Heart right ventricle (tissue), 16 donors: ENCODE measurements at regions not wholly inside any gene's neighbourhood (a gene's known extent, or its start where the extent isn't known, plus 50 kb on each side); places are given as distances from the start of the nearest gene placed in this dataset.
"Not testable (repeated sequence)": the region's sequence is repeated elsewhere in the genome, so short reads cannot be mapped to it uniquely, and the experiment has no call there.

Experiments
- ATAC-seq, 8 donors: fragments of 200-7000 bp; cut with Tn5 transposase; one replicate each; pipeline ENCODE4 v1.9.1; 2020; ENCODE audit warnings: mild to moderate bottlenecking in 8 of 8, moderate library complexity in 8 of 8, moderate number of reproducible peaks in 1 of 8
- DNase-seq, 2 donors: peaks; one replicate each; pipeline ENCODE4 v3.0.0-alpha.2; 2020
- H3K27ac ChIP-seq, 10 donors: fragments of 200-600 bp; sonication (generic) in 2 of 10; one replicate each; pipeline versions ENCODE4 v1.5.0 to v1.8.0; 2020 to 2022; ENCODE audit warnings: mild to moderate bottlenecking in 3 of 10
- H3K27me3 ChIP-seq, 7 donors: fragments of 200-600 bp; one replicate each; pipeline ENCODE4 v1.8.0; 2021 to 2022; ENCODE audit warnings: mild to moderate bottlenecking in 2 of 7
- H3K36me3 ChIP-seq, 9 donors: fragments of 200-600 bp; sonication (generic) in 1 of 9; one replicate each; pipeline versions ENCODE4 v1.5.0 to v1.8.0; 2020 to 2022; ENCODE audit warnings: mild to moderate bottlenecking in 2 of 9
- H3K4me1 ChIP-seq, 9 donors: fragments of 200-600 bp; sonication (generic) in 1 of 9; one replicate each; pipeline versions ENCODE4 v1.5.0 to v1.8.0; 2020 to 2022; ENCODE audit warnings: mild to moderate bottlenecking in 4 of 9
- H3K4me3 ChIP-seq, 10 donors: fragments of 200-600 bp; sonication (generic) in 2 of 10; one replicate each; pipeline versions ENCODE4 v1.5.0 to v1.8.0; 2020 to 2022; ENCODE audit warnings: mild to moderate bottlenecking in 7 of 10, moderate library complexity in 2 of 10
- H3K9me3 ChIP-seq, 11 donors: fragments of 200-600 bp in 10 of 11; sonication (generic) in 2 of 11; one replicate each; pipeline versions ENCODE4 v1.5.0 to v1.8.0; 2013 to 2022; ENCODE audit warnings: mild to moderate bottlenecking in 2 of 11, control low read depth in 1 of 11, moderate library complexity in 1 of 11
- CTCF ChIP-seq, 9 donors: fragments of 200-600 bp; sonication (generic) in 2 of 9; IDR thresholded peaks; one replicate each; pipeline versions ENCODE4 v1.5.0 to v1.8.0; 2021 to 2022; ENCODE audit warnings: antibody characterized with exemption in 9 of 9, mild to moderate bottlenecking in 5 of 9, moderate library complexity in 1 of 9
- WGBS, 2 donors: extraction: QIAGEN DNeasy Blood & Tissue Kit; methylation state at CpG; one replicate each; pipeline ENCODE4 v1.1.7; 2013; ENCODE audit warnings: inconsistent platforms in 1 of 2; 5-methylcytosine and 5-hydroxymethylcytosine counted together
- intact Hi-C, 10 donors: fragments of 100-400 bp; cut with DNase I; formaldehyde crosslinking; loops; one replicate each; pipeline versions ENCODE4 v1.11.1 to v1.14.2; 2022
- donor health status: Arrhythmogenic right ventricular cardiomyopathy.
- donor health status: ischemic (EF 13 %, LVEDD 7.1; RV severe dilation, severe dysfunction).
- donor health status: healthy with polysubstance abuse.
- donor health status: DM: no; HTN: yes; CAD: no.
- donor health status: DM: no; HTN: no; CAD: no.
- donor health status: ischemic (EF 25% LVEDD 6.9; RV normal size, moderate dysfunction).
- donor health status: ischemic (EF 25% LVEDD 5.7; RV mildly dilated, moderate dysfunction).
- donor health status: healthy.
- donor health status: DM: yes; HTN: yes; CAD: no.
- donor health status: Ischemic cardiomyopathy.
- donor health status: ischemic (EF 35%, LVEDD 5.7; RV mildly dilated, moderate dysfunction).
- donor health status: nonischemic (EF 11% LVEDD 7.7; RV severe dilation, severe dysfunction).
- donor health status: DM: yes; HTN: yes; CAD: no.
- donor health status: PGD.
- donor health status: ischemic (EF 29% LVEDD 5.4; RV normal size, mild dysfunction).
- donor health status: nonischemic (EF 23%, LVEDD 6.1; RV moderate dilation, normal function).

DNA sequence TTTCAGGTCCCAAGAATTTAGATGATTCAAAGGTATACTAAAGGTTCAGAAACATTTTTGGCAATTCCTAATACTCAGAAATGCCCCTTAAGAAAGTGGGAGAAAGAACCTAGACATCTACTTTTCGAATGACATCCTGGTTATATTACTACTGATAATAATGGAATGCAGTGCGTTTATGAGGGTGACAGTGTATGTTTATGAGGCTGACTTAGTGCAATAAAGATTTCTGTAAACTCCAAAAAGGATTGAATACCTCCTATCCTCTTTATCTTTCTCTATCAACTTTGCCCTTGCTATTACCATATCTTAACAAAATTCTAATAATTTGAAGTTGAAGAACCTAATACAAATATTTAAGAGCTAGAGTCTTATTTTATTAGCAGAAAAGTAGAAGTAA, 348.9 kb upstream of the EPHA6 start:
- WGBS, 2 donors: 53 to 56% methylated on average over 2 of the region's 2 CpGs
- Histone ChIP-seq H3K4me1 (no peaks in the 10 kb centered on the region), H3K27me3 (no peaks in the 10 kb centered on the region), H3K4me3 (no peak overlapping the region), H3K9me3 (no peaks in the 10 kb centered on the region), H3K36me3 (no peaks in the 10 kb centered on the region), H3K27ac (no peak overlapping the region)
- intact Hi-C loops: no loop called here
- no peak for ATAC-seq
- no peak for DNase-seq
- no peak for TF ChIP-seq CTCF (IDR thresholded peaks at IDR 0.05)

DNA sequence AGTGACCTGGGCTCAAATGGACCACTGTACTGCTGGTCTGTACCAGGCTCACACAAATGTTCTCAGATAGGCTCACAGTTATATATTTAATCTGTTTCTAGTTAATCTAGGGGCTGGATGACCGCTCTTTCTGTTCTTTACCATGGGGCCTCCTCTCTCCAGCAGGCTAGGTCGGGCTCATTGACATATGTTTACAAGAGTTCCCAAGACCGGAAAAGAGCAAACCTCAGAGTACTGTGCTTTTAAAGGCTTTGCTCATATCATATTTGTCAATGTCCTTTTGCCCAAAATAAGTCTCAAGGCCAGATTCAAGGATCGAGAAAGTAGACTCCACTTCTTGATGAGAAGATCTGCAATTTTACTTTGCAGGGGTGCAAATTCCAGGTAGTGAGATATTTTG, 348.0 kb upstream of the EPHA6 start:
- Histone ChIP-seq H3K4me1 (no peaks in the 10 kb centered on the region), H3K27me3 (no peaks in the 10 kb centered on the region), H3K4me3 (no peak overlapping the region), H3K27ac (no peak overlapping the region), H3K36me3 (no peaks in the 10 kb centered on the region), H3K9me3 (no peaks in the 10 kb centered on the region)
- intact Hi-C loops: no loop called here
- DNase-seq (no peak), ATAC-seq (no peak)
- 74 to 76% methylated on average over 4 of the region's 4 CpGs for WGBS, 2 donors
- no peak for TF ChIP-seq CTCF (IDR thresholded peaks at IDR 0.05)

DNA sequence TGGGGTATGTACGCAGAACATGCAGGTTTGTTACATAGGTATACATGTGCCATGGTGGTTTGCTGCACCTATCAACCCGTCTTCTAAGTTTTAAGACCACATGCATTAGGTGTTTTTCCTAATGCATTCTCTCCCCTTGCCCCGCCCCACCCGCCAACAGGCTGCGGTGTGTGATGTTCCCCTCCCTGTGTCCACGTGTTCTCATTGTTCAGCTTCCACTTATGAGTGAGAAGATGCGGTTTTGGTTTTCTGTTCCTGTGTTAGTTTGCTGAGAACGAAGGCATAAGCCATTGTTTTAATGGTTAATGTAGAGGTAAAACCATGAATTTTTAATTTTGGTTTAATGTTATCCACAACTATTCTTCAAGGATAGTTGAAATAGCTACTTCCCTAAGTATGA, 346.8 kb upstream of the EPHA6 start:
- ATAC-seq (no peak), DNase-seq (no peak)
- 85 to 87% methylated on average over 8 of the region's 8 CpGs for WGBS, 2 donors
- Histone ChIP-seq H3K27ac (no peak overlapping the region), H3K9me3 (no peaks in the 10 kb centered on the region), H3K27me3 (no peaks in the 10 kb centered on the region), H3K4me1 (no peaks in the 10 kb centered on the region), H3K36me3 (no peaks in the 10 kb centered on the region), H3K4me3 (no peak overlapping the region)
- intact Hi-C loops: no loop called here
- TF ChIP-seq CTCF (IDR thresholded peaks at IDR 0.05): no peak

DNA sequence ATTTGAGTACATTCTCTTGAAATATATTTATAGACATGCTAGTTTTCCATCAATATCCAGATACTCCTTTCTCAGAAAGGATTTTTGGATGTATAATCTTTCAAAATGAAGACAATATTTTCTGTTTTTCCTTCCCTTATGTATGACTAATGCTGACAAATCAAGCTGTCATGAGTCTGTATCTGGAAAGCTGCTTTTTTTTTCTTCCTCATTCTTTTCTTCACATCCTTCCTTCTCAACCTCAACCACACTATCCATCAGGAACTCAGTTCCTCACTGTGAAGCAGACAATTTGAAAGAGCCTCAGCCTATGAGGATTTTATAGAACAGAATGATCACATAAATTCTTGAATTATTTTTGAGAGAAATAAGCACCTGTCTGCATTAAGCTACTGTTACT, 335.9 kb upstream of the EPHA6 start:
- intact Hi-C loops: no loop called here
- no peak for TF ChIP-seq CTCF (IDR thresholded peaks at IDR 0.05)
- Histone ChIP-seq H3K27ac (no peak overlapping the region), H3K36me3 (no peaks in the 10 kb centered on the region), H3K27me3 (no peaks in the 10 kb centered on the region), H3K4me3 (no peak overlapping the region), H3K9me3 (peaks cover 0 to 10% (median 0%) of the 10 kb centered on the region in 11 donors), H3K4me1 (no peaks in the 10 kb centered on the region)
- ATAC-seq (no peak), DNase-seq (no peak)

DNA sequence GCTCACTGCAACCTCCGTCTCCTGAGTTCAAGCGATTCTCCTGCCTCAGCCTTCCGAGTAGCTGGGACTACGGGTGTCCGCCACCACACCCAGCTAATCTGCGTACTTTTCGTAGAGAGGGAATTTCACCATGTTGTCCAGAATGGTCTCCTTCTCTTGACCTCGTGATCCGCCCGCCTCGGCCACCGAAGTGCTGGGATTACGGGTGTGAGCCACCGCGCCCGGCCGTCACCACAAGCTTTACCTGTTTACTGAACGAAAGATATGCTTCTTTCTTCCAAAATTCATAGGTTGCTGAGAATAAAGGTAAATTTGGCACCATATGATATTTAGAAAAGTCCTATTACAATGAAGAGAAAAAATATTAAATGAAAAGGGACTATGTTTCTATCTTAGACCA, 333.5 kb upstream of the EPHA6 start:
- intact Hi-C loops: no loop called here
- Histone ChIP-seq H3K27me3 (no peaks in the 10 kb centered on the region), H3K27ac (no peak overlapping the region), H3K36me3 (no peaks in the 10 kb centered on the region), H3K9me3 (peaks cover 0 to 10% (median 0%) of the 10 kb centered on the region in 11 donors), H3K4me3 (no peak overlapping the region), H3K4me1 (no peaks in the 10 kb centered on the region)
- DNase-seq: no peak
- 93 to 94% methylated on average over 18 of the region's 18 CpGs for WGBS, 2 donors
- no peak for TF ChIP-seq CTCF (IDR thresholded peaks at IDR 0.05)
- ATAC-seq: no peak

GRCh38 chr3:96483191-96483590, 331.2 kb upstream of the EPHA6 start:
- DNase-seq, H3K27me3 ChIP-seq, H3K36me3 ChIP-seq, ATAC-seq, intact Hi-C loops, H3K4me3 ChIP-seq, H3K27ac ChIP-seq, H3K4me1 ChIP-seq: not testable (repeated sequence)
- H3K9me3 ChIP-seq: peaks cover 0 to 10% (median 0%) of the 10 kb centered on the region in 11 donors
- 73 to 80% methylated on average over 1 of the region's 1 CpG for WGBS, 2 donors
